ENCODE measurements at regions not wholly inside any gene's neighbourhood (a gene's known extent, or its start where the extent isn't known, plus 50 kb on each side); places are given as distances from the start of the nearest gene placed in this dataset.

- Histone ChIP-seq H2BK20ac (ENCODE audit: low read depth, low read length, poor library complexity, severe bottlenecking) (no peak overlapping the region), H2AFZ (ENCODE audit: low read length) (no peak overlapping the region)
Measured at GRCh38 chr7:20276705-20277472, 53.8 kb upstream of the ITGB8 start.

More at GRCh38 chr7:20276705-20277472, 53.8 kb upstream of the ITGB8 start:
- H3K4ac ChIP-seq (ENCODE audit: low read depth, low read length): no peak overlapping the region
- no peaks in the 10 kb centered on the region for H3K27me3 Mint-ChIP-seq (ENCODE audit: low read depth)
- no peak overlapping the region for H3T11ph ChIP-seq (ENCODE audit: low read length)
- H3K79me1 ChIP-seq (ENCODE audit: insufficient read depth, low read depth, low read length, poor library complexity, severe bottlenecking): no peaks in the 10 kb centered on the region
- H3K27me3 ChIP-seq (ENCODE audit: insufficient read depth, low read length): no peaks in the 10 kb centered on the region
- H3K27ac Mint-ChIP-seq: no peak overlapping the region
- no peak overlapping the region for H2BK12ac ChIP-seq (ENCODE audit: insufficient read length, low read depth, low read length)
- TF ChIP-seq CTCF (conservative IDR thresholded peaks at IDR 0.05): no peak
- H3K23me2 ChIP-seq (ENCODE audit: insufficient read length, low read depth, low read length, poor library complexity, severe bottlenecking): no peaks in the 10 kb centered on the region
- H3K9ac ChIP-seq (ENCODE audit: extremely low read depth, insufficient read length, low read length): no peak overlapping the region
- no peak overlapping the region for H3K27ac ChIP-seq (ENCODE audit: insufficient read length, low read depth, low read length)
- H3K23ac ChIP-seq (ENCODE audit: insufficient read length, low read depth, low read length): no peak overlapping the region
- no peak overlapping the region for H3K4me2 ChIP-seq (ENCODE audit: insufficient read depth, insufficient read length, low read length)
- no CpG with 5 or more reads among the region's 2 CpGs for WGBS (ENCODE audit: extremely low coverage, insufficient read length, low lambda C conversion rate)
- H4K8ac ChIP-seq (replicated peaks; ENCODE audit: insufficient read length, low read depth, low read length): no peak overlapping the region
- no peak overlapping the region for H2BK120ac ChIP-seq (ENCODE audit: low read depth, low read length, poor library complexity, severe bottlenecking)
- H3K4me1 Mint-ChIP-seq: no peaks in the 10 kb centered on the region
- H2BK15ac ChIP-seq (ENCODE audit: low read depth, low read length): no peak overlapping the region
- H3K79me2 ChIP-seq (ENCODE audit: insufficient read depth, low read length): no peaks in the 10 kb centered on the region
- no peaks in the 10 kb centered on the region for H3K9me3 ChIP-seq (ENCODE audit: control insufficient read depth, low read depth, low read length)
- H3K36me3 Mint-ChIP-seq (ENCODE audit: insufficient read depth in 1 of 3, low read depth in 3 of 3): no peaks in the 10 kb centered on the region
- no peak overlapping the region for H3K14ac ChIP-seq (ENCODE audit: insufficient read depth, low read length)
- H3K18ac ChIP-seq (ENCODE audit: insufficient read length, low read depth, low read length): no peak overlapping the region
- DNase-seq: no peak
- no peak overlapping the region for H3K4me3 Mint-ChIP-seq
- no peaks in the 10 kb centered on the region for H3K9me3 Mint-ChIP-seq
- no peak overlapping the region for H4K5ac ChIP-seq (ENCODE audit: insufficient read length, low read depth, low read length)
- H4K91ac ChIP-seq (ENCODE audit: insufficient read length, low read depth, low read length): no peak overlapping the region
- H2AK5ac ChIP-seq (ENCODE audit: insufficient read length, low read length): no peak overlapping the region
- H3K56ac ChIP-seq (ENCODE audit: insufficient read length, low read depth, low read length): no peak overlapping the region
- H4K20me1 ChIP-seq (ENCODE audit: control insufficient read depth, insufficient read depth, insufficient read length): no peaks in the 10 kb centered on the region
- no peaks in the 10 kb centered on the region for H3K4me1 ChIP-seq (ENCODE audit: insufficient read depth, low read length)
- H2BK5ac ChIP-seq (ENCODE audit: insufficient read length, low read length): no peak overlapping the region
